WTC11 (cell line): ENCODE measurements at regions not wholly inside any gene's neighbourhood (a gene's known extent, or its start where the extent isn't known, plus 50 kb on each side); places are given as distances from the start of the nearest gene placed in this dataset.

Experiments used
- CTCF ChIP-seq: fragments of 200-600 bp; IDR thresholded peaks from 2 replicates; pipeline ENCODE4 v1.8.0; 2022; ENCODE audit warnings: antibody characterized with exemption
- NR3C1 ChIP-seq: sonication (generic); formaldehyde crosslinking; conservative IDR thresholded peaks from 2 replicates; pipeline ENCODE4 v1.8.1; 2023; ENCODE audit warnings: low read depth, mild to moderate bottlenecking, missing genetic modification reagents
- TCF7 ChIP-seq: sonication (generic); formaldehyde crosslinking; IDR thresholded peaks from 2 replicates; pipeline ENCODE4 v1.8.0; 2022; ENCODE audit warnings: mild to moderate bottlenecking, low read depth, missing genetic modification reagents, moderate library complexity

GRCh38 chr10:118145256-118145655 lies 98.5 kb upstream of the RAB11FIP2 start:
- TF ChIP-seq CTCF, result no peak
- TF ChIP-seq TCF7, result no peak
- no peak for TF ChIP-seq NR3C1 (CRISPR knock-in tag)
